Brain microvascular endothelial cell (primary cell): ENCODE measurements at regions not wholly inside any gene's neighbourhood (a gene's known extent, or its start where the extent isn't known, plus 50 kb on each side); places are given as distances from the start of the nearest gene placed in this dataset.

Source experiments
- DNase-seq: peaks from one replicate; pipeline ENCODE4 v3.0.0-alpha.2; 2020
- H3K27ac ChIP-seq: fragments of 250-450 bp; sonication (Bioruptor Pico); 2 replicates; pipeline ENCODE4 v1.5.1; 2020; ENCODE audit warnings: mild to moderate bottlenecking, moderate library complexity
- H3K27me3 ChIP-seq: fragments of 250-450 bp; sonication (Bioruptor Pico); replicated peaks from 2 replicates; pipeline ENCODE4 v1.5.1; 2020; ENCODE audit warnings: mild to moderate bottlenecking
- H3K36me3 ChIP-seq: fragments of 250-450 bp; sonication (Bioruptor Pico); replicated peaks from 2 replicates; pipeline ENCODE4 v1.5.1; 2020; ENCODE audit warnings: mild to moderate bottlenecking
- H3K4me3 ChIP-seq: 2 replicates; pipeline ENCODE4 v1.5.1; 2011; ENCODE audit warnings: low read depth, mild to moderate bottlenecking, control low read depth, low read length, moderate library complexity
- CTCF ChIP-seq: IDR thresholded peaks from 2 replicates; pipeline ENCODE4 v1.5.1; 2011; ENCODE audit warnings: low read depth, mild to moderate bottlenecking, moderate library complexity, low read length, control low read depth, inconsistent platforms; ENCODE audit errors: missing control alignments
- in situ Hi-C: cut with HindIII; loops from 2 replicates; pipeline ENCODE4 v1.10.0; 2017; ENCODE audit warnings: low sequenced_read_pairs, low pct_ligation_motif_present

- H3K27ac ChIP-seq, result no peak overlapping the region
- in situ Hi-C loops, result no loop called here
These were observed 228.8 kb downstream of the SEC14L1 start for GRCh38 chr17:77369544-77369971.

GRCh38 chr17:77370586-77370985 is 229.8 kb downstream of the SEC14L1 start:
- Histone ChIP-seq H3K36me3 (no peaks in the 10 kb centered on the region), H3K27ac (no peak overlapping the region), H3K4me3 (no peak overlapping the region), H3K27me3 (no peaks in the 10 kb centered on the region)
- no peak for TF ChIP-seq CTCF
- in situ Hi-C loops, result no loop called here
- DNase-seq, result no peak

More at GRCh38 chr17:77369544-77369971, 228.8 kb downstream of the SEC14L1 start:
- Histone ChIP-seq H3K36me3 (no peaks in the 10 kb centered on the region), H3K4me3 (no peak overlapping the region), H3K27me3 (no peaks in the 10 kb centered on the region)
- no peak for TF ChIP-seq CTCF
- DNase-seq, result no peak

DNA sequence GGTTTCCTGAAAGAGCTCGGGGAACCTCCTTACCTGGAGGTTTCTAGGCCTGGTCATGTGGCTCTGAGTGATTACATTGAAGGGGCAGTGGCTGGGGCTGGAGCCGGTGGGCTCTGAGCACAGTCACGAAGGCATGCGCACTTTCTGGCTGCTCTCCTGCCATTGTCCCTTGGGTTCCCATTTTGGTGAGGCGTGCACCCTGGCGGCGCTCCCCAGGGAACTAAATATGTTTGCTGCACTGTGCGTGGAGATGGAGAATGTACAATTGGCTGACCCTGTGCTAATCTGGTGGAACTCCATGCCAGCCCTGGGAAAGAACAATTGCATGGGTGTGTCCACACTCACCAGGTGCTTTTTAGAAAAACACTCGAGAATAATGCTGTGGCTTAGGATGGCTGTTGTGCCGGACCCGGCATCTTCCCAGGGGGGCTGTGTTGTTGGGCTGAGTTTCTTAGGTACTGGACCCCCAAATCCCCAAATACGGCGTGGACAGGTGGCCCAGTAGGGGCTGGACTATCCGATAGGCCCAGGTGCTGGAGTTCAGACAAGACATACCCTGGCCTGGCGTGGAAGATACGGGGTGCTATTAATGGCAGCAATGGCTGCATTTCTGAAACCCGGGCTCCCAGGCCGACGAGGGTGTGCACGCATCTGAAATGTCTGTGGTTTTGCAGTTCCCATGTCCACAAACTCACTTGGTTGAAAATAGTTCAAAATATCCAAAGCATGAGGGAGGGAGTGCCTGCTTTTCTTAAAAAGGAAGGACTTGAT is 230.5 kb downstream of the SEC14L1 start:
- DNase-seq, result peak; percentile 61
- Histone ChIP-seq H3K36me3 (no peaks in the 10 kb centered on the region), H3K27ac (peak overlapping the region; percentile 62), H3K4me3 (no peak overlapping the region), H3K27me3 (no peaks in the 10 kb centered on the region)
- in situ Hi-C loops, result no loop called here
- no peak for TF ChIP-seq CTCF

GRCh38 chr17:77371888-77372443 is 231.2 kb downstream of the SEC14L1 start:
- Histone ChIP-seq H3K4me3 (peak overlapping the region; percentile 75), H3K27ac (peak overlapping the region; percentile 62), H3K27me3 (no peaks in the 10 kb centered on the region), H3K36me3 (no peaks in the 10 kb centered on the region)
- in situ Hi-C loops, result no loop called here
- TF ChIP-seq CTCF, result no peak
- no peak for DNase-seq

DNA sequence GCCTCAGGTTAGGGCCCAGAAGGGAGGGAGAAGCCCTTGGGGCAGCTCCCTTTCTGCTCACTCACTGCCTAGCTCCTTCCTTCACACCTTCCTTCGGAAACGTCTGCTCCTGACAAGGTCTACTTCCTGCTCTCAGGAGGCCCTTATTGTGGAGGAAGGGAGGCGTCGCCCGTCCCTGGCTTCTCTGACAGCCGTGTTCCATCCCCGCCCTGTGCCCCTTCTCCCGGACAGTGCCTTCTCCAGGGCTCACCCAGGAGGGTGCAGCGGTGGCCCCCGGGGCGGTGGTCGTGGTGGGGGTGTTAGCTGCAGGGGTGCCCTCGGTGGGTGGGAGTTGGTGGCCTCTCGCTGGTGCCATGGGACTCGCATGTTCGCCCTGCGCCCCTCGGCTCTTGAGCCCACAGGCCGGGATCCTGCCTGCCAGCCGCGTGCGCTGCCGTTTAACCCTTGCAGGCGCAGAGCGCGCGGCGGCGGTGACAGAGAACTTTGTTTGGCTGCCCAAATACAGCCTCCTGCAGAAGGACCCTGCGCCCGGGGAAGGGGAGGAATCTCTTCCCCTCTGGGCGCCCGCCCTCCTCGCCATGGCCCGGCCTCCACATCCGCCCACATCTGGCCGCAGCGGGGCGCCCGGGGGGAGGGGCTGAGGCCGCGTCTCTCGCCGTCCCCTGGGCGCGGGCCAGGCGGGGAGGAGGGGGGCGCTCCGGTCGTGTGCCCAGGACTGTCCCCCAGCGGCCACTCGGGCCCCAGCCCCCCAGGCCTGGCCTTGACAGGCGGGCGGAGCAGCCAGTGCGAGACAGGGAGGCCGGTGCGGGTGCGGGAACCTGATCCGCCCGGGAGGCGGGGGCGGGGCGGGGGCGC is 231.9 kb downstream of the SEC14L1 start:
- DNase-seq, result no peak
- Histone ChIP-seq H3K4me3 (peak overlapping the region; percentile 75), H3K36me3 (no peaks in the 10 kb centered on the region), H3K27me3 (no peaks in the 10 kb centered on the region), H3K27ac (peak overlapping the region; percentile 62)
- no peak for TF ChIP-seq CTCF
- in situ Hi-C loops, result no loop called here
